M059J (cell line): ENCODE measurements at regions not wholly inside any gene's neighbourhood (a gene's known extent, or its start where the extent isn't known, plus 50 kb on each side); places are given as distances from the start of the nearest gene placed in this dataset.

Experiments used
- DNase-seq: peaks from one replicate; pipeline ENCODE4 v3.0.0-alpha.2; 2012; ENCODE audit warnings: low read depth

- no peak for DNase-seq
These were observed 89.9 kb upstream of the NKX1-1 start for GRCh38 chr4:1496116-1496642.

- no peak for DNase-seq
These were observed 89.3 kb upstream of the NKX1-1 start for GRCh38 chr4:1495416-1496115.

GRCh38 chr4:1494416-1495315 lies 88.4 kb upstream of the NKX1-1 start:
- no peak for DNase-seq

GRCh38 chr4:1493540-1494287 lies 87.5 kb upstream of the NKX1-1 start:
- DNase-seq: no peak

- no peak for DNase-seq
These were observed 86.7 kb upstream of the NKX1-1 start for GRCh38 chr4:1492651-1493539.

GRCh38 chr4:1492142-1492457 lies 85.9 kb upstream of the NKX1-1 start:
- no peak for DNase-seq

- DNase-seq: no peak
These were observed 85.3 kb upstream of the NKX1-1 start for GRCh38 chr4:1491328-1492141.

- DNase-seq: no peak
These were observed 84.5 kb upstream of the NKX1-1 start for GRCh38 chr4:1490654-1491327.

- DNase-seq: no peak
These were observed 83.9 kb upstream of the NKX1-1 start for GRCh38 chr4:1490011-1490653.

GRCh38 chr4:1489639-1489995 lies 83.4 kb upstream of the NKX1-1 start:
- no peak for DNase-seq

GRCh38 chr4:1488831-1489638 lies 82.8 kb upstream of the NKX1-1 start:
- no peak for DNase-seq

- no peak for DNase-seq
These were observed 82.1 kb upstream of the NKX1-1 start for GRCh38 chr4:1488357-1488756.

- no peak for DNase-seq
These were observed 81.5 kb upstream of the NKX1-1 start for GRCh38 chr4:1487761-1488160.

- DNase-seq: no peak
These were observed 80.9 kb upstream of the NKX1-1 start for GRCh38 chr4:1487106-1487505.

GRCh38 chr4:1485280-1485679 lies 79.0 kb upstream of the NKX1-1 start:
- no peak for DNase-seq

GRCh38 chr4:1480720-1481119 lies 74.5 kb upstream of the NKX1-1 start:
- DNase-seq: no peak

GRCh38 chr4:1479454-1479853 lies 73.2 kb upstream of the NKX1-1 start:
- DNase-seq: no peak

GRCh38 chr4:1478766-1479355 lies 72.6 kb upstream of the NKX1-1 start:
- DNase-seq: no peak
